ENCODE measurements at regions not wholly inside any gene's neighbourhood (a gene's known extent, or its start where the extent isn't known, plus 50 kb on each side); places are given as distances from the start of the nearest gene placed in this dataset.

GRCh38 chr3:145370870-145371269, 790.1 kb downstream of the PLOD2 start:
- H3K9me3 ChIP-seq, result no peaks in the 10 kb centered on the region
- no peaks in the 10 kb centered on the region for H3K4me1 ChIP-seq
- no peak overlapping the region for H3K4me3 ChIP-seq
- no peaks in the 10 kb centered on the region for H3K36me3 ChIP-seq (replicated peaks in 1 of 2; ENCODE audit: insufficient read depth in 1 of 2, low read depth in 2 of 2)
- TF ChIP-seq CTCF (IDR thresholded peaks at IDR 0.05), result no peak
- TF ChIP-seq POLR2A (IDR thresholded peaks at IDR 0.05), result no peak
- no peak for DNase-seq
- H3K27me3 ChIP-seq, result no peaks in the 10 kb centered on the region
- ATAC-seq, result no peak
- 65 to 71% methylated on average over 5 of the region's 5 CpGs for WGBS, 2 donors
- H3K27ac ChIP-seq, result no peak overlapping the region
- intact Hi-C loops (cut with DNase I), result no loop called here

- DNase-seq, result no peak
- intact Hi-C loops (cut with DNase I), result no loop called here
Observed at GRCh38 chr3:145377301-145377700, 783.7 kb downstream of the PLOD2 start.

GRCh38 chr3:145383416-145383815, 777.6 kb downstream of the PLOD2 start:
- H3K9me3 ChIP-seq, result no peaks in the 10 kb centered on the region
- intact Hi-C loops (cut with DNase I), result no loop called here
- DNase-seq, result no peak
- no peak for TF ChIP-seq CTCF (IDR thresholded peaks at IDR 0.05)
- 79 to 83% methylated on average over 3 of the region's 3 CpGs for WGBS, 2 donors
- no peaks in the 10 kb centered on the region for H3K4me1 ChIP-seq
- H3K27ac ChIP-seq, result no peak overlapping the region
- H3K4me3 ChIP-seq, result no peak overlapping the region
- no peak for ATAC-seq
- H3K27me3 ChIP-seq, result no peaks in the 10 kb centered on the region
- no peaks in the 10 kb centered on the region for H3K36me3 ChIP-seq (replicated peaks in 1 of 2; ENCODE audit: insufficient read depth in 1 of 2, low read depth in 2 of 2)

More at GRCh38 chr3:145377301-145377700, 783.7 kb downstream of the PLOD2 start:
- WGBS, 2 donors, result 21 to 23% methylated on average over 1 of the region's 1 CpG
- Histone ChIP-seq H3K36me3 (replicated peaks in 1 of 2; ENCODE audit: insufficient read depth in 1 of 2, low read depth in 2 of 2) (no peaks in the 10 kb centered on the region), H3K9me3 (no peaks in the 10 kb centered on the region), H3K27me3 (no peaks in the 10 kb centered on the region), H3K4me1 (no peaks in the 10 kb centered on the region), H3K4me3 (no peak overlapping the region), H3K27ac (no peak overlapping the region)
- TF ChIP-seq CTCF (IDR thresholded peaks at IDR 0.05) (no peak), POLR2A (IDR thresholded peaks at IDR 0.05) (no peak)
- ATAC-seq, result no peak

- no peaks in the 10 kb centered on the region for H3K4me1 ChIP-seq
- no peak for ATAC-seq
- no peak overlapping the region for H3K4me3 ChIP-seq
- intact Hi-C loops (cut with DNase I), result no loop called here
- no peak overlapping the region for H3K27ac ChIP-seq
- no peaks in the 10 kb centered on the region for H3K36me3 ChIP-seq (replicated peaks in 1 of 2; ENCODE audit: insufficient read depth in 1 of 2, low read depth in 2 of 2)
- H3K27me3 ChIP-seq, result no peaks in the 10 kb centered on the region
- 50 to 67% methylated on average over 2 of the region's 2 CpGs for WGBS, 2 donors
- TF ChIP-seq CTCF (IDR thresholded peaks at IDR 0.05) (no peak), POLR2A (IDR thresholded peaks at IDR 0.05) (no peak)
- DNase-seq, result no peak
- H3K9me3 ChIP-seq, result no peaks in the 10 kb centered on the region
Observed at GRCh38 chr3:145384307-145384706, 776.7 kb downstream of the PLOD2 start.

GRCh38 chr3:145387211-145387610, 773.8 kb downstream of the PLOD2 start:
- H3K27ac ChIP-seq, result no peak overlapping the region
- H3K4me3 ChIP-seq, result no peak overlapping the region
- no peaks in the 10 kb centered on the region for H3K27me3 ChIP-seq
- DNase-seq, result no peak
- H3K9me3 ChIP-seq, result no peaks in the 10 kb centered on the region
- ATAC-seq, result no peak
- intact Hi-C loops (cut with DNase I), result no loop called here
- H3K36me3 ChIP-seq (replicated peaks in 1 of 2; ENCODE audit: insufficient read depth in 1 of 2, low read depth in 2 of 2), result no peaks in the 10 kb centered on the region
- TF ChIP-seq CTCF (IDR thresholded peaks at IDR 0.05) (no peak), POLR2A (IDR thresholded peaks at IDR 0.05) (no peak)
- H3K4me1 ChIP-seq, result no peaks in the 10 kb centered on the region

Measured in body of pancreas (tissue), 4 donors.